Epithelial cell of esophagus (primary cell): ENCODE measurements at regions not wholly inside any gene's neighbourhood (a gene's known extent, or its start where the extent isn't known, plus 50 kb on each side); places are given as distances from the start of the nearest gene placed in this dataset.

Source experiments
- DNase-seq: peaks from one replicate; pipeline ENCODE4 v3.0.0; 2010; ENCODE audit warnings: low read depth
- H3K4me3 ChIP-seq: 2 replicates; pipeline ENCODE4 v1.5.1; 2011; ENCODE audit warnings: mild to moderate bottlenecking, low read length, control low read depth
- CTCF ChIP-seq: IDR thresholded peaks from 2 replicates; pipeline ENCODE4 v1.5.1; 2011; ENCODE audit warnings: low read depth, mild to moderate bottlenecking, low read length, control low read depth, inconsistent platforms; ENCODE audit not compliant: insufficient read depth; ENCODE audit errors: missing control alignments

GRCh38 chr2:164234074-164234473 lies 387.2 kb downstream of the GRB14 start:
- H3K4me3 ChIP-seq = no peak overlapping the region
- no peak for TF ChIP-seq CTCF
- DNase-seq = no peak

DNA sequence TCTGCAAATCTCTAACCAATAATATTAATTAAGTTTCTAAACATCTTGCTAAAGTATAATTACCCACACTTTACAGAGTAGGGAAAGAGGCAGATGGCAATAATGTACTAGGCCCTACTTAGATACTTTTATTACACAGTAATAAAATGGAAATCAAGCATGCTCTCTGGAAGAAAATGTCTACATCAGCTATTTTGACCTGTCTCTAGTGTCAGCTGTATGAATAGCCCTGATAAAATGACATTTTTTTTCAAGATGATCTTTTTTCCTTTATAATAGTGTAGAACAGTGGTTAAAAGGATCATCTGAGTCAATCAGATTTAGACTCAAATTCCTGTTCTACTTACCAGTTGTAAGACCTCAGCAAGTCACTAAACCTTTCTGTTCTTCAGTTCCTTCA lies 397.3 kb downstream of the GRB14 start:
- no peak for TF ChIP-seq CTCF
- no peak for DNase-seq
- H3K4me3 ChIP-seq = no peak overlapping the region

- no peak for DNase-seq
- no peak for TF ChIP-seq CTCF
- no peak overlapping the region for H3K4me3 ChIP-seq
These were observed 399.8 kb downstream of the GRB14 start for GRCh38 chr2:164221473-164221872.

DNA sequence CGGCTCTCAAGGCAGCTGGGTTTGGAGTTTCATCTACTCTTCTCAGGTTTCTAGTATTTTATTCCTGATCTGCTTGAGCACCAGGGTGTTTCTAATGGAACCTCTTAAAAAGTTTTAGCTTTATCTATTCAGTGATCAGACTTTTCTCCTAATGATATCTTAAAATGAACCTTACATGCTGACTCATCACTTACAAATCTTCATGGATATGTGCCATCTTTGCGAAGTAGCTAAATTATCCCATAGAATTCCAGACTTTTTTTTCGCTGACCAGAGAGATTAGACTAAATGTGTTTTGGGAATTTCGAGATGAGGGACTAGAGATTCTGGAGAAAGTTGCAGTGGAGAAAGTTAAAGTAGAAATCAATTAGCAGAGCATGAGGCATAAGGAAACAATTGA lies 401.0 kb downstream of the GRB14 start:
- no peak for DNase-seq
- no peak overlapping the region for H3K4me3 ChIP-seq
- no peak for TF ChIP-seq CTCF

- DNase-seq = no peak
- no peak overlapping the region for H3K4me3 ChIP-seq
- TF ChIP-seq CTCF = no peak
These were observed 407.4 kb downstream of the GRB14 start for GRCh38 chr2:164213916-164214315.

GRCh38 chr2:164205347-164205746 lies 415.9 kb downstream of the GRB14 start:
- peak; percentile 30 for DNase-seq
- no peak for TF ChIP-seq CTCF
- no peak overlapping the region for H3K4me3 ChIP-seq

GRCh38 chr2:164203131-164203530 lies 418.2 kb downstream of the GRB14 start:
- no peak for DNase-seq
- TF ChIP-seq CTCF = no peak

More at GRCh38 chr2:164203131-164203530, 418.2 kb downstream of the GRB14 start:
- H3K4me3 ChIP-seq = no peak overlapping the region
